GM21619 (cell line): ENCODE measurements at regions not wholly inside any gene's neighbourhood (a gene's known extent, or its start where the extent isn't known, plus 50 kb on each side); places are given as distances from the start of the nearest gene placed in this dataset.
"Not testable (repeated sequence)": the region's sequence is repeated elsewhere in the genome, so short reads cannot be mapped to it uniquely, and the experiment has no call there.

ENCODE experiments used
- ATAC-seq: cut with Tn5 transposase; IDR thresholded peaks from one replicate; pipeline ENCODE4 v1.9.1; 2021; ENCODE audit not compliant: unreplicated experiment

GRCh38 chr10:34908481-34908880 lies 93.4 kb upstream of the PARD3 start:
- no peak for ATAC-seq

GRCh38 chr10:34907743-34908430 lies 92.8 kb upstream of the PARD3 start:
- no peak for ATAC-seq

GRCh38 chr10:34906067-34906965 lies 91.2 kb upstream of the PARD3 start:
- ATAC-seq, result no peak

GRCh38 chr10:34905200-34905927 lies 90.3 kb upstream of the PARD3 start:
- ATAC-seq, result no peak

- ATAC-seq, result no peak
Observed at GRCh38 chr10:34904191-34904590, 89.1 kb upstream of the PARD3 start.

- no peak for ATAC-seq
Observed at GRCh38 chr10:34899161-34899560, 84.1 kb upstream of the PARD3 start.

GRCh38 chr10:34895977-34896376 lies 80.9 kb upstream of the PARD3 start:
- ATAC-seq, result no peak

- not testable (repeated sequence) for ATAC-seq
Observed at GRCh38 chr10:34895046-34895445, 80.0 kb upstream of the PARD3 start.

- not testable (repeated sequence) for ATAC-seq
Observed at GRCh38 chr10:34892521-34892920, 77.4 kb upstream of the PARD3 start.

GRCh38 chr10:34890939-34891338 lies 75.8 kb upstream of the PARD3 start:
- no peak for ATAC-seq

GRCh38 chr10:34889004-34889869 lies 74.1 kb upstream of the PARD3 start:
- ATAC-seq, result no peak

GRCh38 chr10:34886906-34887642 lies 72.0 kb upstream of the PARD3 start:
- no peak for ATAC-seq

- ATAC-seq, result no peak
Observed at GRCh38 chr10:34885898-34886297, 70.8 kb upstream of the PARD3 start.

- no peak for ATAC-seq
Observed at GRCh38 chr10:34885011-34885410, 69.9 kb upstream of the PARD3 start.

GRCh38 chr10:34884272-34884952 lies 69.3 kb upstream of the PARD3 start:
- no peak for ATAC-seq

- no peak for ATAC-seq
Observed at GRCh38 chr10:34880817-34881216, 65.7 kb upstream of the PARD3 start.

GRCh38 chr10:34878651-34879050 lies 63.6 kb upstream of the PARD3 start:
- not testable (repeated sequence) for ATAC-seq

GRCh38 chr10:34875061-34875460 lies 60.0 kb upstream of the PARD3 start:
- ATAC-seq, result no peak

GRCh38 chr10:34872820-34873219 lies 57.7 kb upstream of the PARD3 start:
- ATAC-seq, result no peak
